Keratinocyte (primary cell): ENCODE measurements at regions not wholly inside any gene's neighbourhood (a gene's known extent, or its start where the extent isn't known, plus 50 kb on each side); places are given as distances from the start of the nearest gene placed in this dataset.

Source experiments
- DNase-seq: peaks from one replicate; pipeline ENCODE4 v3.0.0-alpha.2; 2011; ENCODE audit warnings: low read depth, missing footprints, low spot score
- FAIRE-seq: peaks from 2 replicates; lab custom pipeline; 2011; peaks lifted over from hg19 to GRCh38; lab: Jason Lieb, UNC
- H2AFZ ChIP-seq: 2 replicates; pipeline ENCODE4 v1.6.0; 2012; ENCODE audit warnings: low read length, control low read depth, inconsistent platforms; ENCODE audit not compliant: control insufficient read depth
- H3K27ac ChIP-seq: 2 replicates; pipeline ENCODE4 v1.5.1; 2011; ENCODE audit warnings: low read length; ENCODE audit not compliant: control insufficient read depth, insufficient read depth
- H3K27me3 ChIP-seq: 3 replicates; pipeline ENCODE4 v1.6.0; 2011; ENCODE audit warnings: low read length; ENCODE audit not compliant: control insufficient read depth, insufficient read depth; ENCODE audit errors: extremely low read depth
- H3K36me3 ChIP-seq, 2 experiments: 2 replicates in 1 of 2; 3 replicates in 1 of 2; pipeline ENCODE4 v1.5.1; 2011; ENCODE audit warnings: low read length in 2 of 2, mild to moderate bottlenecking in 1 of 2; ENCODE audit not compliant: control insufficient read depth in 2 of 2, insufficient read depth in 2 of 2; ENCODE audit errors: extremely low read depth in 1 of 2
- H3K4me1 ChIP-seq: 3 replicates; pipeline ENCODE4 v1.5.1; 2011; ENCODE audit warnings: low read length; ENCODE audit not compliant: control insufficient read depth, insufficient read depth; ENCODE audit errors: extremely low read depth
- H3K4me2 ChIP-seq: 3 replicates; pipeline ENCODE4 v1.6.0; 2011; ENCODE audit warnings: low read depth, low read length; ENCODE audit not compliant: control insufficient read depth, insufficient read depth; ENCODE audit errors: extremely low read depth
- H3K4me3 ChIP-seq, 3 experiments: fragments of 200-600 bp in 1 of 3; sonication (generic) in 1 of 3; 2 replicates in 2 of 3; 3 replicates in 1 of 3; pipeline ENCODE4 v1.5.1; 2011 to 2016; ENCODE audit warnings: low read length in 3 of 3, mild to moderate bottlenecking in 3 of 3, control low read depth in 2 of 3, inconsistent platforms in 1 of 3, low read depth in 1 of 3, mixed read lengths in 1 of 3, mixed run types in 1 of 3, moderate library complexity in 1 of 3; ENCODE audit not compliant: control insufficient read depth in 2 of 3, insufficient read depth in 2 of 3; ENCODE audit errors: extremely low read depth in 1 of 3
- H3K79me2 ChIP-seq: 2 replicates; pipeline ENCODE4 v1.6.0; 2012; ENCODE audit warnings: low read length; ENCODE audit not compliant: control insufficient read depth, insufficient read depth
- H3K9ac ChIP-seq: 3 replicates; pipeline ENCODE4 v1.6.0; 2011; ENCODE audit warnings: low read length; ENCODE audit not compliant: control insufficient read depth, insufficient read depth; ENCODE audit errors: extremely low read depth
- H3K9me1 ChIP-seq: 3 replicates; pipeline ENCODE4 v1.6.0; 2011; ENCODE audit warnings: low read length; ENCODE audit not compliant: control insufficient read depth, insufficient read depth; ENCODE audit errors: extremely low read depth
- H3K9me3 ChIP-seq: 2 replicates; pipeline ENCODE4 v1.5.1; 2012; ENCODE audit warnings: low read depth, low read length; ENCODE audit not compliant: control insufficient read depth
- H4K20me1 ChIP-seq: 3 replicates; pipeline ENCODE4 v1.6.0; 2011; ENCODE audit warnings: low read length; ENCODE audit not compliant: control insufficient read depth, insufficient read depth; ENCODE audit errors: extremely low read depth
- EZH2 ChIP-seq: IDR thresholded peaks from one replicate; pipeline ENCODE4 v1.6.1; 2012; ENCODE audit warnings: inconsistent platforms, mild to moderate bottlenecking, low read length, moderate library complexity
- dilution Hi-C: fragments of 300-500 bp; cut with MboI; formaldehyde crosslinking; loops from one replicate; pipeline ENCODE4 v1.7.0; 2020; ENCODE audit warnings: low sequenced_read_pairs; ENCODE audit not compliant: extremely low pct_ligation_motif_present
- TF ChIP-seq, protein P1 (sequence below), 3 experiments: IDR thresholded peaks in 1 of 3; conservative IDR thresholded peaks in 1 of 3; optimal IDR thresholded peaks in 1 of 3; 2 replicates in 2 of 3; 3 replicates in 1 of 3; pipeline versions ENCODE3 to v1.5.1; 2011; ENCODE audit warnings: low read length in 3 of 3, mild to moderate bottlenecking in 3 of 3, moderate library complexity in 2 of 3, control low read depth in 1 of 3, inconsistent platforms in 1 of 3; ENCODE audit not compliant: insufficient read depth in 2 of 3; ENCODE audit errors: extremely low read depth in 1 of 3

DNA sequence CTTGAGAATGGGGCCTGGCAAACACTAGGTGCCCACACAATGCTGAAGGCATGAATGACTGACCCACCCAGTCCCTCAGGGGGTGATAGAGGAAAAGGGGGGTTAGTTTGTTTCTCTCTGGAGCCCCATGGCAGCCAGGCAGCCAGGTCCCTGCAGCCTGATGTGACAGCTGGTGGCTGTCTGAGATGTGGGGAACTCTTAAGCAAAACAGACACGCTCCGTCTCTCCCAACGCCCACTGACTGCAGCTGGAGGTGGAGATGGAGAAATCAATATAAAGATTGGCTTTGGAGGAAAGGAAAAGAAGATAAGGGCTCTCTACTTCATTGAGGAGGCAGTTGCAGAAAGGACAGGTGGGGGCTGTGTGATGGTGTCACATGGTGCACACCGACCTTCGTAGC is 240.8 kb upstream of the LHX5 start:
- H3K27me3 ChIP-seq: no peaks in the 10 kb centered on the region
- no peak overlapping the region for H3K4me2 ChIP-seq
- dilution Hi-C loops: no loop called here
- DNase-seq (no peak), FAIRE-seq (no peak)
- no peak overlapping the region for H2AFZ ChIP-seq
- H3K9me1 ChIP-seq: no peaks in the 10 kb centered on the region
- no peak for TF ChIP-seq EZH2
- TF ChIP-seq, protein P1, sequence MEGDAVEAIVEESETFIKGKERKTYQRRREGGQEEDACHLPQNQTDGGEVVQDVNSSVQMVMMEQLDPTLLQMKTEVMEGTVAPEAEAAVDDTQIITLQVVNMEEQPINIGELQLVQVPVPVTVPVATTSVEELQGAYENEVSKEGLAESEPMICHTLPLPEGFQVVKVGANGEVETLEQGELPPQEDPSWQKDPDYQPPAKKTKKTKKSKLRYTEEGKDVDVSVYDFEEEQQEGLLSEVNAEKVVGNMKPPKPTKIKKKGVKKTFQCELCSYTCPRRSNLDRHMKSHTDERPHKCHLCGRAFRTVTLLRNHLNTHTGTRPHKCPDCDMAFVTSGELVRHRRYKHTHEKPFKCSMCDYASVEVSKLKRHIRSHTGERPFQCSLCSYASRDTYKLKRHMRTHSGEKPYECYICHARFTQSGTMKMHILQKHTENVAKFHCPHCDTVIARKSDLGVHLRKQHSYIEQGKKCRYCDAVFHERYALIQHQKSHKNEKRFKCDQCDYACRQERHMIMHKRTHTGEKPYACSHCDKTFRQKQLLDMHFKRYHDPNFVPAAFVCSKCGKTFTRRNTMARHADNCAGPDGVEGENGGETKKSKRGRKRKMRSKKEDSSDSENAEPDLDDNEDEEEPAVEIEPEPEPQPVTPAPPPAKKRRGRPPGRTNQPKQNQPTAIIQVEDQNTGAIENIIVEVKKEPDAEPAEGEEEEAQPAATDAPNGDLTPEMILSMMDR (optimal IDR thresholded peaks at IDR 0.05 in 1 of 3, IDR thresholded peaks at IDR 0.05 in 1 of 3, conservative IDR thresholded peaks at IDR 0.05 in 1 of 3; ENCODE audit: extremely low read depth in 1 of 3, insufficient read depth in 2 of 3, low read length in 3 of 3): no peak
- H3K79me2 ChIP-seq: no peaks in the 10 kb centered on the region
- H3K4me3 ChIP-seq: no peak overlapping the region
- no peak overlapping the region for H3K9ac ChIP-seq
- no peaks in the 10 kb centered on the region for H3K9me3 ChIP-seq
- H3K27ac ChIP-seq: no peak overlapping the region
- no peaks in the 10 kb centered on the region for H3K4me1 ChIP-seq
- no peaks in the 10 kb centered on the region for H4K20me1 ChIP-seq
- H3K36me3 ChIP-seq: no peaks in the 10 kb centered on the region

DNA sequence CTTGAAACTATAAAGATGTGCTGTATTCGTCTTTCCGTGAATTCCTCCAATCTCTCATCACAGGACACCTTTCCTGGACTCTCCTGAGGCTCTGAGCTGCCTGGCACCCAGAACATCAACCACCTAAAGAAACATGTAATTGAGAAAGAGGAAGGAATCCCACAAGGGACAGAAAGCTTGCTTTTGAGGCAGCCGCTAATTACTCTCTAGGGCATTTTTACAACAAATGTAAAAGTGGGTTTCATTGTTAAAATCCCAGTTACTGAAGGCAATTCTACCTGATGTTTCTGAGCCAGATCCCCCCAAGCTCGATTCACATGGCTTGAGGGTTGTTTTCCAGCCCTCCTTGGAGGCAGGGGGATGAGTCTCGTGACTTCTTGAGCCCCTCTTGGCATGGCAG is 238.5 kb upstream of the LHX5 start:
- DNase-seq (no peak), FAIRE-seq (no peak)
- H3K79me2 ChIP-seq: no peaks in the 10 kb centered on the region
- no peaks in the 10 kb centered on the region for H3K4me1 ChIP-seq
- H2AFZ ChIP-seq: no peak overlapping the region
- dilution Hi-C loops: no loop called here
- no peaks in the 10 kb centered on the region for H4K20me1 ChIP-seq
- H3K4me3 ChIP-seq: no peak overlapping the region
- TF ChIP-seq, protein P1 (optimal IDR thresholded peaks at IDR 0.05 in 1 of 3, IDR thresholded peaks at IDR 0.05 in 1 of 3, conservative IDR thresholded peaks at IDR 0.05 in 1 of 3; ENCODE audit: extremely low read depth in 1 of 3, insufficient read depth in 2 of 3, low read length in 3 of 3): no peak
- H3K9me1 ChIP-seq: no peaks in the 10 kb centered on the region
- no peak overlapping the region for H3K9ac ChIP-seq
- no peak overlapping the region for H3K4me2 ChIP-seq
- no peaks in the 10 kb centered on the region for H3K27me3 ChIP-seq
- no peak overlapping the region for H3K27ac ChIP-seq
- H3K9me3 ChIP-seq: no peaks in the 10 kb centered on the region
- H3K36me3 ChIP-seq: no peaks in the 10 kb centered on the region
